Gastroesophageal sphincter (tissue), 3 donors: ENCODE measurements at regions not wholly inside any gene's neighbourhood (a gene's known extent, or its start where the extent isn't known, plus 50 kb on each side); places are given as distances from the start of the nearest gene placed in this dataset.

ENCODE experiments used
- EP300 ChIP-seq: sonication (generic); formaldehyde crosslinking; IDR thresholded peaks from one replicate; pipeline ENCODE4 v1.6.1; 2017; ENCODE audit warnings: antibody characterized with exemption, mild to moderate bottlenecking
- POLR2A ChIP-seq, 2 donors: fragments of 450-650 bp; IDR thresholded peaks; one replicate each; pipeline ENCODE4 v1.6.1; 2017; ENCODE audit warnings: antibody characterized with exemption in 2 of 2, mild to moderate bottlenecking in 2 of 2, moderate library complexity in 1 of 2
- TF ChIP-seq, protein P1 (sequence below), 4 experiments: fragments of 200-600 bp in 2 of 4; fragments of 450-650 bp in 2 of 4; sonication (generic) in 1 of 4; IDR thresholded peaks; one replicate each; pipeline ENCODE4 v1.5.1; 2017 to 2019; ENCODE audit warnings: antibody characterized with exemption in 4 of 4, mild to moderate bottlenecking in 2 of 4, moderate library complexity in 2 of 4

- TF ChIP-seq, protein P1, sequence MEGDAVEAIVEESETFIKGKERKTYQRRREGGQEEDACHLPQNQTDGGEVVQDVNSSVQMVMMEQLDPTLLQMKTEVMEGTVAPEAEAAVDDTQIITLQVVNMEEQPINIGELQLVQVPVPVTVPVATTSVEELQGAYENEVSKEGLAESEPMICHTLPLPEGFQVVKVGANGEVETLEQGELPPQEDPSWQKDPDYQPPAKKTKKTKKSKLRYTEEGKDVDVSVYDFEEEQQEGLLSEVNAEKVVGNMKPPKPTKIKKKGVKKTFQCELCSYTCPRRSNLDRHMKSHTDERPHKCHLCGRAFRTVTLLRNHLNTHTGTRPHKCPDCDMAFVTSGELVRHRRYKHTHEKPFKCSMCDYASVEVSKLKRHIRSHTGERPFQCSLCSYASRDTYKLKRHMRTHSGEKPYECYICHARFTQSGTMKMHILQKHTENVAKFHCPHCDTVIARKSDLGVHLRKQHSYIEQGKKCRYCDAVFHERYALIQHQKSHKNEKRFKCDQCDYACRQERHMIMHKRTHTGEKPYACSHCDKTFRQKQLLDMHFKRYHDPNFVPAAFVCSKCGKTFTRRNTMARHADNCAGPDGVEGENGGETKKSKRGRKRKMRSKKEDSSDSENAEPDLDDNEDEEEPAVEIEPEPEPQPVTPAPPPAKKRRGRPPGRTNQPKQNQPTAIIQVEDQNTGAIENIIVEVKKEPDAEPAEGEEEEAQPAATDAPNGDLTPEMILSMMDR (IDR thresholded peaks at IDR 0.05) = no peak
- TF ChIP-seq EP300 (no peak), POLR2A (IDR thresholded peaks at IDR 0.05) (no peak)
Observed at GRCh38 chr15:75123395-75123794, 78.3 kb upstream of the C15orf39 start.
